T-helper 2 cell treated with Interferon-gamma antibody and Interleukin-4, amounts not matched to agents 5 μg/mL and 100 μg/mL, for 36 hours (primary cell): ENCODE measurements at regions not wholly inside any gene's neighbourhood (a gene's known extent, or its start where the extent isn't known, plus 50 kb on each side); places are given as distances from the start of the nearest gene placed in this dataset.

Experiments used
- DNase-seq: peaks from one replicate; pipeline ENCODE4 v3.0.0; 2021; ENCODE audit warnings: low spot score
- H3K27ac Mint-ChIP-seq: one replicate; pipeline ENCODE4 v1.8.0; 2021; ENCODE audit warnings: mild to moderate bottlenecking, mixed read lengths
- H3K27me3 Mint-ChIP-seq: one replicate; pipeline ENCODE4 v1.8.0; 2021; ENCODE audit warnings: low read depth, mixed read lengths
- H3K36me3 Mint-ChIP-seq: one replicate; pipeline ENCODE4 v1.8.0; 2021; ENCODE audit warnings: low read depth, mixed read lengths
- H3K4me1 Mint-ChIP-seq: one replicate; pipeline ENCODE4 v1.8.0; 2021; ENCODE audit warnings: low read depth, mixed read lengths
- H3K4me3 Mint-ChIP-seq: one replicate; pipeline ENCODE4 v1.8.0; 2022; ENCODE audit warnings: mild to moderate bottlenecking, moderate library complexity, mixed read lengths
- H3K9me3 Mint-ChIP-seq: one replicate; pipeline ENCODE4 v1.8.0; 2021; ENCODE audit warnings: mixed read lengths

- Mint-ChIP-seq H3K9me3 (peaks cover 39% of the 10 kb centered on the region), H3K27me3 (no peaks in the 10 kb centered on the region), H3K4me1 (no peaks in the 10 kb centered on the region), H3K27ac (no peak overlapping the region), H3K36me3 (no peaks in the 10 kb centered on the region), H3K4me3 (no peak overlapping the region)
- DNase-seq, result no peak
Observed at GRCh38 chr4:1485280-1485679, 79.0 kb upstream of the NKX1-1 start.

- H3K4me3 Mint-ChIP-seq, result no peak overlapping the region
- H3K36me3 Mint-ChIP-seq, result no peaks in the 10 kb centered on the region
- H3K9me3 Mint-ChIP-seq, result peaks cover 30% of the 10 kb centered on the region
- DNase-seq, result no peak
- H3K4me1 Mint-ChIP-seq, result no peaks in the 10 kb centered on the region
- H3K27me3 Mint-ChIP-seq, result no peaks in the 10 kb centered on the region
- no peak overlapping the region for H3K27ac Mint-ChIP-seq
Observed at GRCh38 chr4:1480720-1481119, 74.5 kb upstream of the NKX1-1 start.

- H3K4me1 Mint-ChIP-seq, result no peaks in the 10 kb centered on the region
- no peaks in the 10 kb centered on the region for H3K27me3 Mint-ChIP-seq
- no peak for DNase-seq
- peaks cover 17% of the 10 kb centered on the region for H3K9me3 Mint-ChIP-seq
- H3K36me3 Mint-ChIP-seq, result no peaks in the 10 kb centered on the region
- no peak overlapping the region for H3K4me3 Mint-ChIP-seq
- no peak overlapping the region for H3K27ac Mint-ChIP-seq
Observed at GRCh38 chr4:1479454-1479853, 73.2 kb upstream of the NKX1-1 start.

DNA sequence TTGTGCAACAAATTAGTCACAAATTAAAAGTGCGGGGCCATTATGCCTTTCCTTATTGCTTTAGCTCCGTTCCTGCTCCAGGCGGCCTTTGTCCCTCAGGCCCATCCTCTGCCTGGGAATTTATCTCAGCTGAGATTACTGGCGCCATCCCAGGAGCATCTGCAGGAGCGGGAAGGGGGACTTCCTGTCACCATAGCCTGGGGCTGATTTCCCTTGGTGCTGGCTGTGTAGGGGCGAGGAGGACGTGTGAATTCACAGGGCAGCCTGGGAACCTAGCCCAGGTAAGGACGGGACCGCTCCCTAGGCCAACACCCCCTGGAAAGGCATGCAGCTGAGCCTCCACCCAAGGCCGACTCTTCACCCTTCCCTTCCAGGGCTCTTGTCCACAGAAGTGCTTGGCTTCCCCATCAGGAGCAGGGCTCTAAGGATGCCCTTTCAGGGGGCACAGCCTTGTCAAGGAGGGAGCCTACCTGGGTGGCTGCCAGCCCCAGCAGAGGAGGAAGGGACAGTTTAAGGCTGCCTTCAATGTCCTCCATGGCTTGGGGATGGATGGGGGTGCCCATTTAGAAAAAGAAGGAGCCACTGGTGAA is 72.6 kb upstream of the NKX1-1 start:
- DNase-seq, result no peak
- no peaks in the 10 kb centered on the region for H3K27me3 Mint-ChIP-seq
- H3K9me3 Mint-ChIP-seq, result peaks cover 11% of the 10 kb centered on the region
- no peaks in the 10 kb centered on the region for H3K4me1 Mint-ChIP-seq
- no peaks in the 10 kb centered on the region for H3K36me3 Mint-ChIP-seq
- H3K27ac Mint-ChIP-seq, result no peak overlapping the region
- no peak overlapping the region for H3K4me3 Mint-ChIP-seq

GRCh38 chr4:1477045-1477840 is 71.0 kb upstream of the NKX1-1 start:
- H3K4me1 Mint-ChIP-seq, result no peaks in the 10 kb centered on the region
- H3K27ac Mint-ChIP-seq, result no peak overlapping the region
- peaks cover 9% of the 10 kb centered on the region for H3K9me3 Mint-ChIP-seq
- H3K27me3 Mint-ChIP-seq, result peaks cover 4% of the 10 kb centered on the region
- DNase-seq, result no peak
- no peak overlapping the region for H3K4me3 Mint-ChIP-seq
- H3K36me3 Mint-ChIP-seq, result no peaks in the 10 kb centered on the region

DNA sequence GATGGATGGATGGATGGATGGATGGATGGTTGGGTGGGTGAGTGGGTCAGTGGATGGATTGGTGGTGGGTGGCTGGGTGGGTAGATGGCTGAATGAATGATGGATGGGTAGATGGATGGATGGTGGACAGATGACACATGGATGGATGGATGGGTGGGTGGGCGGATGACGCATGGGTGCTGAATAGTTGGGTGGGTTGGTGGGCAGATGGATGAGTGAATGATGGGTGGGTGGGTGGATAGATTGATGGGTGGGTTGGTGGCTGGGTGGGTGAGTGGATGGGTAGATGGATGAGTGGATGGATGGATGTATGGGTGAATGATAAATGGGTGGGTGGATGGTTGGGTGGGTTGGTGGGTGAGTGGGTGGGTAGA is 69.9 kb upstream of the NKX1-1 start:
- H3K36me3 Mint-ChIP-seq, result no peaks in the 10 kb centered on the region
- H3K27ac Mint-ChIP-seq, result no peak overlapping the region
- H3K4me1 Mint-ChIP-seq, result no peaks in the 10 kb centered on the region
- H3K9me3 Mint-ChIP-seq, result peaks cover 6% of the 10 kb centered on the region
- H3K4me3 Mint-ChIP-seq, result no peak overlapping the region
- no peak for DNase-seq
- H3K27me3 Mint-ChIP-seq, result peaks cover 4% of the 10 kb centered on the region

DNA sequence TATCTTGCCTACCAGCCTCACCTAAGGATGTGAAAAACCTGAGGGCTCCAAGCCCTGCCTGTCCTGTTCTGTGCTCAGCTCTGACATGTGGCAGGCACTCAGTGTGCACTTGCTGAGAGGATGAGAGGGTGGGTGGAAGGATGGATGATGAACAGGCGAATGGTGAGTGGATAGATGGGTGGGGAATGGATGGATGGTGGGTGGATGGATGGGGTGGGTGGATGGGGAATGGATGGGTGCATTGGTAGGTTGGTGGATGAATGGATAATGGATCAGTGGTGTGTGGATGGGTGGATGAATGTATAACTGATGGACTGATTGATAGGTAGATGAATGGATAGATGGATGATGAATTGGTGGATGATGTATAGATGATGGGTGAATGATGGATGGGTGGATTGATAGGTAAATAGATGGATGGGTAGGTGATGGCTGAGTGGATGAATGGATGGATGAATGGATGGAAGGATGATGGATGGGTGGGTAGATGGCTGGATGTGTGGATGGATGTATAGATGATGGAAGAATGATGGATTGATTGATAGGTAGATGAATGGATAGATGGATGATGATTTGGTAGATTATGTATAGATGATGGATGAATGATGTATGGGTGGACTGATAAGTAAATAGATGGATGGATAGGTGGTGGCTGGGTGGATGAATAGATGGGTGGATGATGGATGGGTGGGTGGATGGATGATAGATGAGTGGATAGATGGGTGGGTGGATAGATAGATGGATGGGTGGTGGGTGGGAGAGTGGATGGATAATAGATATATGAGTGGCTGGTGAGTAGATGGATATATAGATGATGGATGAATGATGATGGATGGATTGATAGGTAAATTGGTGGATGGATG is 69.3 kb upstream of the NKX1-1 start:
- Mint-ChIP-seq H3K4me3 (no peak overlapping the region), H3K27me3 (peaks cover 4% of the 10 kb centered on the region), H3K36me3 (no peaks in the 10 kb centered on the region), H3K9me3 (peaks cover 6% of the 10 kb centered on the region), H3K4me1 (no peaks in the 10 kb centered on the region), H3K27ac (no peak overlapping the region)
- DNase-seq, result no peak

DNA sequence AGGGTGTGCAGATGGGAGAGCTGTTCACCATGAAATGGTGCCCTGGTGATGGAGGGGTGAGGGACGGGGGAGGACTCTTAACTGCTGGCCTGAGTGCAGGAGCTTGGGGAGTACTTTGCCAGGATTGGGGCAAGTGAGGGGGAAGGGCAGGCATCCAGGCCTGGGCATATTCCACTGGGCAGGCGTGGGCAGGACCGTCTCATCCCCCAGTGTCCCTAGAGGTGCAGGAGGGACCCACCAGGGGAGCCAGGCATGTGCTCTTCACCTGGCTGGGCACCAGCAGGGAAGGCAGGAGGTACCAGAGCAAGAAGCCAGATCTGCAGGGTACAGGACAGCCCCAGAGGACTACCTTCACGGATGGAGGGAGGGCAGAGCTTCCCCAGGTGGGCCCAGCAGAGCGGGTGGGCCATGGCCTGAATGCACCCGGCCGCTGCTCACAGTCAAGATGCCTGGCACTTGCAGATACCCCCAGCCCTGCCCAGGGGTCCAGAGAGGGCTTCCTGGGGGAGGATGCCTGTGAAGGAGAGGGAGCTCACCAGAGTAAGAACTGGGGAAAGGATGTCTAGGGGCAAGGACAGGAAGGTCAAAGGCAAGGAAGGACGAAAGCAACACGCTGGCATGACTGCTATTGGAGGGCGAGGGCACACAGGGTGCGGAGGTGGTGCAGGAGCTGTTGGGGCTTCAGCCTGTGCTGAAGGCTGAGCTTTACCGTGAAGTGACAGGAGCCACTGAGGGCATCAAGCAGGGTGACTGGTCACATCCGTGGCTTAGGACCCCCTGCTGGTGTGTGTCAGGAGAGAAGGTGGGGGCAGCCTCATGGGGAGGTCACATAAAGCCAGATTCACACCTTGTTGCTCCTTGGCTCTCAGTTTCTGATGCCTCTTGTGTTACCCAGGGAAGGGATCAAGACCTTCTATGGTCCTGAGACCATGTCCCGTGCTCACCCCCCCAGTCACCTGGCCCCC is 68.2 kb upstream of the NKX1-1 start:
- H3K36me3 Mint-ChIP-seq, result no peaks in the 10 kb centered on the region
- H3K27ac Mint-ChIP-seq, result no peak overlapping the region

DNA sequence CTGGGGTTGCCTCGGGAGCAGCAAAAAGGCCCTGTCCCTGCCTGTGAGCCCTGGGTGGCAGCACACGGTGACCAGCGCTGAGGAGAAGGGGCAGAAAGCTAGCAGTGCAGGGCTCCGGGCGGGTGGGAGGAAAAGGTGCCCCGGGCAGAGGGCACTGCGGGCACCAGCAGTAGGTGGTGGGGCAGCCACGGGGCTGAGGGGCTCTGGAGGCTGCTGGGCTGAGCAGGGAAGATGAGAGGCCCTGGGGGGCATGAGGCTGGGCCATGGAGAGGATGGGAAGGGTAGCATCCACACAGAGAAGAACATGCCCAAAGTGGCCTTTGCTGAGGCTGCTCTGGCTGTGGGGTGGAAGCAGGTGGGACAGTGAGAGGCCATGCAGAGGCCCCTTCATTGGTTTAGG is 67.5 kb upstream of the NKX1-1 start:
- no peak for DNase-seq
- Mint-ChIP-seq H3K36me3 (no peaks in the 10 kb centered on the region), H3K27ac (no peak overlapping the region), H3K9me3 (no peaks in the 10 kb centered on the region), H3K4me3 (no peak overlapping the region), H3K27me3 (peaks cover 4% of the 10 kb centered on the region), H3K4me1 (no peaks in the 10 kb centered on the region)

More for the DNA sequence above, 68.2 kb upstream of the NKX1-1 start:
- peaks cover 4% of the 10 kb centered on the region for H3K27me3 Mint-ChIP-seq
- DNase-seq, result no peak
- no peak overlapping the region for H3K4me3 Mint-ChIP-seq
- no peaks in the 10 kb centered on the region for H3K4me1 Mint-ChIP-seq
- peaks cover under 1% of the 10 kb centered on the region for H3K9me3 Mint-ChIP-seq

DNA sequence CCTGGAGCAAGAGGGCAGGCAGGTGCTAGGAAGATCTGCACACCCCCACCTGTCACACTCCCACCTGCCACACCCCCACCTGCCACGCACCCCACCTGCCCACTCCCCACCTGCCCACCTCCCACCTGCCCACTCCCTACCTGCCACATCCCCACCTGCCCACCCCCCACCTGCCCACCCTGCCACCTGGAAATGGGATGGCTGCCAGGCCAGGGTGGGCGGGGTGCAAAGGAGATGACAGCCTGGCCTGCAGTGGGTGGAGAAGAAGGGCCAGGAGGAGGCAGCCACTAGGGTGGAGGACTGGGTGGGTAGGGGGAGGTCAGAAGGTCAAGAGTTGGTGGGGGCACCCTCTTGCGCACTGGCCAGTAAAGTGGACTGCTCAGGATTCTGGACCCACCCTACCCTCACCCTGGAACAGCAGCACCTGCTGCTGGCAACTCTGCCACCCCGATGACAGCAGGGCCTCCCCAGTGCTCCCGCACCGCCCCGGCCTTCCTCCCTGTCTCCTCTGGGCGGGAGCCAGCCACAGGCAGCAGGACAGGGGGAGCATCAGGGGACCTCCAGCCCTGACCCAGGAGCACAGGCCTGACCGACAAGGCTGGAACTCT is 66.8 kb upstream of the NKX1-1 start:
- H3K27ac Mint-ChIP-seq, result no peak overlapping the region
- DNase-seq, result no peak
- no peaks in the 10 kb centered on the region for H3K36me3 Mint-ChIP-seq
- peaks cover 4% of the 10 kb centered on the region for H3K27me3 Mint-ChIP-seq
- H3K4me1 Mint-ChIP-seq, result no peaks in the 10 kb centered on the region
- no peak overlapping the region for H3K4me3 Mint-ChIP-seq
- H3K9me3 Mint-ChIP-seq, result peaks cover 4% of the 10 kb centered on the region

DNA sequence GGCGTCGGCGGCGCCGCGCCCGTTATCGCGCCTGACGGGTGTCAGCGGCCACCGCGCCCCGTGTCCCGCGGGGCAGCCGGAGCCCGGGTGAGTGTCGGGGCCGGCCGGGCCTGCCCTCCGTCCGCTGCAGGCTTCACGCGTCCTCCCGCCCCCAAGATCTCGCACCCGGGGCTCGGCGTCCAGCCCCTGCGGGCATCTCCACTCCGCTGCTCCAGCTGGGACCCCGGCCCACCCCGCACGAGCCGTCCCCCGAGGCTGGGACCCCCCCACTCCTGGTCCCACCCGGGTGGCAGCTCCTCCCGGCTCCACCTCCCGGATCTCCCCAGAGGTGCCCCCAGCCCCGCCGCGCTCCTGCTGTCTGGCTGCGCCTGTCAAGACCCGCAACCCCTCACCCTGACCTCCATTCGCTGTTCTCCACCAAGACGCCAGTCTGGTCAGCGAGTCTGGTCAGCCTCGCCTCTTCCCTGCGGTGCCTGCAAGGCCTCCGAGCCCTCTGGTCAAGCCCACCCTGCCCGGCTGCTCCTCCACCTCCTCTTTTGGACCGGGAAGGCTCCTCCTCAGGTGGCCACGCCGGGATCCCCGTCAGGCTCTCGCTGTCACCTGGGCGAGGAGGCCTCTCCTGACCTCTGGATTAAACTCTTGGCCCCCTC is 66.0 kb upstream of the NKX1-1 start:
- Mint-ChIP-seq H3K27ac (no peak overlapping the region), H3K4me1 (no peaks in the 10 kb centered on the region), H3K9me3 (peaks cover 11% of the 10 kb centered on the region), H3K36me3 (no peaks in the 10 kb centered on the region), H3K27me3 (peaks cover 4% of the 10 kb centered on the region), H3K4me3 (no peak overlapping the region)
- DNase-seq, result no peak

GRCh38 chr4:1471443-1472147 is 65.4 kb upstream of the NKX1-1 start:
- no peak for DNase-seq
- Mint-ChIP-seq H3K36me3 (no peaks in the 10 kb centered on the region), H3K9me3 (peaks cover 12% of the 10 kb centered on the region), H3K4me1 (no peaks in the 10 kb centered on the region), H3K27me3 (peaks cover 4% of the 10 kb centered on the region), H3K27ac (no peak overlapping the region), H3K4me3 (no peak overlapping the region)
